RPMI8226 (cell line): ENCODE measurements at regions not wholly inside any gene's neighbourhood (a gene's known extent, or its start where the extent isn't known, plus 50 kb on each side); places are given as distances from the start of the nearest gene placed in this dataset.
"Not testable (repeated sequence)": the region's sequence is repeated elsewhere in the genome, so short reads cannot be mapped to it uniquely, and the experiment has no call there.

ENCODE experiments used
- DNase-seq: peaks from one replicate; pipeline ENCODE4 v3.0.0-alpha.2; 2015

GRCh38 chr1:91148641-91149069, 126.8 kb upstream of the ZNF644 start:
- DNase-seq, result peak; percentile 58

GRCh38 chr1:91141858-91142257, 120.0 kb upstream of the ZNF644 start:
- no peak for DNase-seq

GRCh38 chr1:91138959-91139358, 117.1 kb upstream of the ZNF644 start:
- no peak for DNase-seq

- no peak for DNase-seq
These were observed 115.5 kb upstream of the ZNF644 start for GRCh38 chr1:91137173-91137852.

GRCh38 chr1:91135799-91136198, 114.0 kb upstream of the ZNF644 start:
- no peak for DNase-seq

- no peak for DNase-seq
These were observed 111.4 kb upstream of the ZNF644 start for GRCh38 chr1:91133248-91133647.

- no peak for DNase-seq
These were observed 108.6 kb upstream of the ZNF644 start for GRCh38 chr1:91130256-91130985.

- no peak for DNase-seq
These were observed 107.6 kb upstream of the ZNF644 start for GRCh38 chr1:91129458-91129857.

GRCh38 chr1:91129017-91129416, 107.2 kb upstream of the ZNF644 start:
- DNase-seq, result no peak

GRCh38 chr1:91124989-91125417, 103.2 kb upstream of the ZNF644 start:
- DNase-seq, result peak; percentile 87

GRCh38 chr1:91124290-91124985, 102.6 kb upstream of the ZNF644 start:
- DNase-seq, result peak; percentile 42

GRCh38 chr1:91123773-91124172, 101.9 kb upstream of the ZNF644 start:
- DNase-seq, result no peak

- no peak for DNase-seq
These were observed 101.5 kb upstream of the ZNF644 start for GRCh38 chr1:91123319-91123718.

GRCh38 chr1:91122106-91122717, 100.4 kb upstream of the ZNF644 start:
- DNase-seq, result no peak

GRCh38 chr1:91121366-91121765, 99.5 kb upstream of the ZNF644 start:
- DNase-seq, result no peak

- DNase-seq, result no peak
These were observed 99.1 kb upstream of the ZNF644 start for GRCh38 chr1:91120936-91121335.

- DNase-seq, result no peak
These were observed 98.6 kb upstream of the ZNF644 start for GRCh38 chr1:91120421-91120820.

GRCh38 chr1:91104712-91105111, 82.9 kb upstream of the ZNF644 start:
- DNase-seq, result no peak

GRCh38 chr1:91101328-91101727, 79.5 kb upstream of the ZNF644 start:
- no peak for DNase-seq

GRCh38 chr1:91099746-91100621, 78.1 kb upstream of the ZNF644 start:
- DNase-seq, result peak; percentile 22

- no peak for DNase-seq
These were observed 76.6 kb upstream of the ZNF644 start for GRCh38 chr1:91098299-91098906.

GRCh38 chr1:91095321-91095720, 73.5 kb upstream of the ZNF644 start:
- DNase-seq, result not testable (repeated sequence)
